Nephron progenitor cell (in vitro differentiated cells): ENCODE measurements at regions not wholly inside any gene's neighbourhood (a gene's known extent, or its start where the extent isn't known, plus 50 kb on each side); places are given as distances from the start of the nearest gene placed in this dataset.
"Not testable (repeated sequence)": the region's sequence is repeated elsewhere in the genome, so short reads cannot be mapped to it uniquely, and the experiment has no call there.

Experiments used
- DNase-seq: peaks from one replicate; pipeline ENCODE4 v3.0.0; 2021
- H3K27ac Mint-ChIP-seq: 2 replicates; pipeline ENCODE4 v1.8.0; 2021; ENCODE audit warnings: mild to moderate bottlenecking, moderate library complexity, mixed read lengths
- H3K27me3 Mint-ChIP-seq: 2 replicates; pipeline ENCODE4 v1.8.0; 2021; ENCODE audit warnings: mild to moderate bottlenecking, low read depth, mixed read lengths; ENCODE audit not compliant: poor library complexity
- H3K36me3 Mint-ChIP-seq: 2 replicates; pipeline ENCODE4 v1.8.0; 2021; ENCODE audit warnings: low read depth, mixed read lengths
- H3K4me1 Mint-ChIP-seq: 2 replicates; pipeline ENCODE4 v1.8.0; 2021; ENCODE audit warnings: mixed read lengths
- H3K4me3 Mint-ChIP-seq: 2 replicates; pipeline ENCODE4 v1.8.0; 2021; ENCODE audit warnings: mild to moderate bottlenecking, moderate library complexity, mixed read lengths
- H3K9me3 Mint-ChIP-seq: 2 replicates; pipeline ENCODE4 v1.8.0; 2021; ENCODE audit warnings: mild to moderate bottlenecking, moderate library complexity, mixed read lengths
- CTCF ChIP-seq: fragments of 200-600 bp; sonication (generic); IDR thresholded peaks from 2 replicates; pipeline ENCODE4 v1.5.0; 2021; ENCODE audit warnings: antibody characterized with exemption

DNA sequence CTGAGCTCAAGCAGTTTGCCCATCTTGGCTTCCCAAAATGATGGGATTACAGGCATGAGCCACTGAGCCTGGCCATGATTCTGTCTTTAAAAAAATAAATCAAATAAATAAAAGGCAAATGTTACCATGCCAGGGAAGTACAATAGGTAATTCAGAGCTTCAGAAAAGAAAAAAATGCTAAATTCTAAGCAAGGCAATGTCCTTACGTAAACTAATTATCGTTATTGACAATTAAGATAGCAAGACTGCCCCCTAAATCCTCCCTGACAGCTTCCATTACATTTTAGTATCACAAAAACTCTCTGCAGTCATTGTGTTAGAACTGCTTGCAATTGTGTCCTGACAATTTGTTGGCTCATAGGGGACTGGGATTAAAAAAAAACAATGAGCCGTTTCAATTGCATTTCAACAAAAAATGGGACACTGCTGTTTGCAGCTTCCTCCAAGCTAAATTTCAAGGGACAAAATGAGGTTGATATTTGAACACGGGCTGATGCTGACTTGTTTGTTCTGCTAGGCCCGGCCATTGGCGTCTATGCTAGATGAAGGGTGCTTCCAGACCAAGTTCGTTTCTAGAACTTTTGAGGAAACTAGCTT lies 88.9 kb downstream of the MOGAT1 start:
- Mint-ChIP-seq H3K27ac (no peak overlapping the region), H3K4me1 (peaks cover 12% of the 10 kb centered on the region), H3K9me3 (no peaks in the 10 kb centered on the region), H3K27me3 (peaks cover 3% of the 10 kb centered on the region), H3K36me3 (no peaks in the 10 kb centered on the region), H3K4me3 (no peak overlapping the region)
- DNase-seq = no peak
- TF ChIP-seq CTCF = no peak

GRCh38 chr2:222761888-222762287 lies 90.4 kb downstream of the MOGAT1 start:
- Mint-ChIP-seq H3K4me1 (peaks cover 4% of the 10 kb centered on the region), H3K4me3 (no peak overlapping the region), H3K27me3 (peaks cover 3% of the 10 kb centered on the region), H3K27ac (no peak overlapping the region), H3K36me3 (no peaks in the 10 kb centered on the region), H3K9me3 (no peaks in the 10 kb centered on the region)
- DNase-seq = no peak
- no peak for TF ChIP-seq CTCF

DNA sequence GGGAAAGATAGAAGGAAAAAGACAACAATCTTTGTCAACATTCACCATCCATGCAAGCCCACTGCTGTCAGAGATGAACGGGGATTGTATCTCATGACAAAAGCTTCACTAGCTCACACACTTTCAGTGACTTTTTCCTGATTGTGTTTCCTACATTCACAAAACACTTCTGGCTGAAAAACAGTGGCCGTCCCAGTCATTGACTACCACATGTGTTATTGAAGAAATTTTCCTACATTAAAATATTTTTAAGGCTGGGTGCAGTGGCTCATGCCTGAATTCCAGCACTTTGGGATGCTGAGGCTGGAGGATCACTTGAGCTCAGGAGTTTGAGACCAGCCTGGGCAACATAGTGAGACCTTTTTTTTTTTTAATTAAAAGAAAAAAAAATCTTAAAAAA lies 90.9 kb downstream of the MOGAT1 start:
- Mint-ChIP-seq H3K4me3 (no peak overlapping the region), H3K4me1 (no peaks in the 10 kb centered on the region), H3K36me3 (no peaks in the 10 kb centered on the region), H3K9me3 (no peaks in the 10 kb centered on the region), H3K27ac (no peak overlapping the region), H3K27me3 (peaks cover 3% of the 10 kb centered on the region)
- DNase-seq = no peak
- no peak for TF ChIP-seq CTCF

DNA sequence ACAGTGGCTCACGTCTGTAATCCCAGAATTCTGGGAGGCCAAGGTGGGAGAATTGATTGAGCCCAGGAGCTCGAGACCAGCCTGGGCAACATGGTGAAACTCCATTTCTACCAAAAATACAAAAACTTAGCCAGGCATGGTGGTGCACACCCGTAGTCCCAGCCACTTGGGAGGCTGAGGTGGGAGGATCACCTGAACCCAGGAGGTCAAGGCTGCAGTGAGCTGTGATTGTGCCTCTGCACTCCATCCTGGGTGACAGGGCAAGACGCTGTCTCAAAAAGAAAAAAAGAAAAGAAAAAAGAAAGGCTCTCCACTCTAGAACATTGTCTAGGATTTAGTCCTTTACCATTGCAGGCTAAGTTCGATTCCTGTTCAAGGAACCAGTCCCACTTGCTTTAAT lies 94.4 kb downstream of the MOGAT1 start:
- not testable (repeated sequence) for H3K27ac Mint-ChIP-seq, H3K27me3 Mint-ChIP-seq, H3K4me1 Mint-ChIP-seq, H3K9me3 Mint-ChIP-seq, DNase-seq, H3K4me3 Mint-ChIP-seq, H3K36me3 Mint-ChIP-seq

DNA sequence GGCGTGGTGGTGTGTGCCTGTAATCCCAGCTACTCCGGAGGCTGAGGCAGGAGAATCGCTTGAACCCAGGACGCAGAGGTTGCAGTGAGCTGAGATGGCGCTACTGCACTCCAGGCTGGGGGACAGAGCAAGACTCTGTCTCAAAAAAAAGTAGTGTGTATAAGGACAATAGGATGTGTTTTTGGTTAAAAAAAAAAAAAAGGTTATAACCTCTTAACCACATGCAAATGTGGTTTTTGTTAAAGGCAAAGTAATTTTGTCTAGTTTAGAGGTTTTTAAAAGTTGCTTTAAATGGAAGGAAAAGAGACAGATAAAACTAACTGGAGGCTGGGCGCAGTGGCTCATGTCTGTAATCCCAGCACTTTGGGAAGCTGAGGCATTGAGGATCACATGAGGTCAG lies 92.8 kb upstream of the ACSL3 start:
- H3K36me3 Mint-ChIP-seq, H3K4me1 Mint-ChIP-seq, H3K9me3 Mint-ChIP-seq, H3K27me3 Mint-ChIP-seq, H3K4me3 Mint-ChIP-seq, H3K27ac Mint-ChIP-seq, DNase-seq: not testable (repeated sequence)

- DNase-seq = no peak
- Mint-ChIP-seq H3K27me3 (peaks cover 4% of the 10 kb centered on the region), H3K27ac (no peak overlapping the region), H3K4me1 (no peaks in the 10 kb centered on the region), H3K36me3 (no peaks in the 10 kb centered on the region), H3K4me3 (no peak overlapping the region), H3K9me3 (peaks cover 5% of the 10 kb centered on the region)
- no peak for TF ChIP-seq CTCF
These were observed 91.4 kb upstream of the ACSL3 start for GRCh38 chr2:222769446-222769845.

GRCh38 chr2:222769941-222770340 lies 90.9 kb upstream of the ACSL3 start:
- Mint-ChIP-seq H3K27ac (no peak overlapping the region), H3K9me3 (peaks cover 5% of the 10 kb centered on the region), H3K4me1 (peaks cover 3% of the 10 kb centered on the region), H3K36me3 (no peaks in the 10 kb centered on the region), H3K4me3 (no peak overlapping the region), H3K27me3 (peaks cover 4% of the 10 kb centered on the region)
- TF ChIP-seq CTCF = no peak
- DNase-seq = no peak
